ENCODE measurements at regions not wholly inside any gene's neighbourhood (a gene's known extent, or its start where the extent isn't known, plus 50 kb on each side); places are given as distances from the start of the nearest gene placed in this dataset.

DNA sequence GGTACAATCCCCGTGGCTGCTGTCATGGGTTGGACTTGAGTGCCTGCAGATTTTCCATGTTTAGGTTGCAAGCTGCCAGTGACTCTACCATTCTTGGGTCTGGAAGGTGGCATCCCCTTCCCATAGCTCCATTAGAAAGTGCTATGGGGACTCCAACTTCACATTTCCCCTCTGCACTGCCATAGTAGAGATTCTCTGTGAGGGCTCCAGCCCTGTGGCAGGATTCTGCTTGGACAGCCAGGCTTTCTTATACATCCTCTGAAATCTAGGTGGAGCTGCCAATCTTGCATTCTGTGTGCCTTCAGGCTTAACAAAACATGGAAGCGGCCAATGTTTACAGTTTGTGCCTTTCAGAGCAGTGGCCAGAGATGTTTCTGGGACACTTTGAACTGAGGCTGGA lies 636.2 kb downstream of the SLITRK6 start:
- TF ChIP-seq, protein P1, sequence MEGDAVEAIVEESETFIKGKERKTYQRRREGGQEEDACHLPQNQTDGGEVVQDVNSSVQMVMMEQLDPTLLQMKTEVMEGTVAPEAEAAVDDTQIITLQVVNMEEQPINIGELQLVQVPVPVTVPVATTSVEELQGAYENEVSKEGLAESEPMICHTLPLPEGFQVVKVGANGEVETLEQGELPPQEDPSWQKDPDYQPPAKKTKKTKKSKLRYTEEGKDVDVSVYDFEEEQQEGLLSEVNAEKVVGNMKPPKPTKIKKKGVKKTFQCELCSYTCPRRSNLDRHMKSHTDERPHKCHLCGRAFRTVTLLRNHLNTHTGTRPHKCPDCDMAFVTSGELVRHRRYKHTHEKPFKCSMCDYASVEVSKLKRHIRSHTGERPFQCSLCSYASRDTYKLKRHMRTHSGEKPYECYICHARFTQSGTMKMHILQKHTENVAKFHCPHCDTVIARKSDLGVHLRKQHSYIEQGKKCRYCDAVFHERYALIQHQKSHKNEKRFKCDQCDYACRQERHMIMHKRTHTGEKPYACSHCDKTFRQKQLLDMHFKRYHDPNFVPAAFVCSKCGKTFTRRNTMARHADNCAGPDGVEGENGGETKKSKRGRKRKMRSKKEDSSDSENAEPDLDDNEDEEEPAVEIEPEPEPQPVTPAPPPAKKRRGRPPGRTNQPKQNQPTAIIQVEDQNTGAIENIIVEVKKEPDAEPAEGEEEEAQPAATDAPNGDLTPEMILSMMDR (conservative IDR thresholded peaks at IDR 0.05 in 1 of 2, IDR thresholded peaks at IDR 0.05 in 1 of 2; ENCODE audit: low read depth in 1 of 2, low read length in 2 of 2) = no peak
- no peak for TF ChIP-seq EZH2 (IDR thresholded peaks at IDR 0.05; ENCODE audit: low read length, missing control alignments)
